Neutrophil (primary cell): ENCODE measurements at regions not wholly inside any gene's neighbourhood (a gene's known extent, or its start where the extent isn't known, plus 50 kb on each side); places are given as distances from the start of the nearest gene placed in this dataset.
"Not testable (repeated sequence)": the region's sequence is repeated elsewhere in the genome, so short reads cannot be mapped to it uniquely, and the experiment has no call there.

Experiments used
- H3K27ac ChIP-seq: fragments of 200-600 bp; sonication (generic); 2 replicates; pipeline ENCODE4 v1.5.1; 2016; ENCODE audit warnings: mild to moderate bottlenecking, moderate library complexity
- H3K27me3 ChIP-seq: fragments of 200-600 bp; sonication (generic); 2 replicates; pipeline ENCODE4 v1.6.0; 2016; ENCODE audit warnings: mild to moderate bottlenecking
- H3K36me3 ChIP-seq: fragments of 200-600 bp; sonication (generic); 2 replicates; pipeline ENCODE4 v1.5.1; 2017
- H3K4me1 ChIP-seq, 2 experiments: fragments of 200-600 bp in 1 of 2; sonication (generic) in 1 of 2; 1 replicate in 1 of 2; 2 replicates in 1 of 2; pipeline versions ENCODE4 v1.5.1 to v1.6.1; 2013 to 2016; ENCODE audit warnings: low read depth in 1 of 2, low read length in 1 of 2, mild to moderate bottlenecking in 1 of 2, moderate library complexity in 1 of 2; ENCODE audit not compliant: control insufficient read depth in 1 of 2, insufficient read depth in 1 of 2
- H3K4me3 ChIP-seq, 2 experiments: fragments of 200-600 bp in 1 of 2; sonication (generic) in 1 of 2; 1 replicate in 1 of 2; 2 replicates in 1 of 2; pipeline ENCODE4 v1.5.1; 2013 to 2016; ENCODE audit warnings: low read depth in 1 of 2, low read length in 1 of 2, mild to moderate bottlenecking in 1 of 2, moderate library complexity in 1 of 2
- H3K9me3 ChIP-seq: fragments of 200-600 bp; sonication (generic); 2 replicates; pipeline ENCODE4 v1.5.1; 2016
- CTCF ChIP-seq: fragments of 200-600 bp; sonication (generic); IDR thresholded peaks from 2 replicates; pipeline ENCODE4 v1.5.1; 2016; ENCODE audit warnings: antibody characterized with exemption

- TF ChIP-seq CTCF, result no peak
- no peaks in the 10 kb centered on the region for H3K36me3 ChIP-seq
- H3K4me3 ChIP-seq, result no peak overlapping the region
- H3K9me3 ChIP-seq, result no peaks in the 10 kb centered on the region
- H3K27ac ChIP-seq, result no peak overlapping the region
- no peaks in the 10 kb centered on the region for H3K27me3 ChIP-seq
- H3K4me1 ChIP-seq, result no peaks in the 10 kb centered on the region
Measured at GRCh38 chr10:123249894-123250293, 95.7 kb downstream of the BUB3 start.

GRCh38 chr10:123250640-123251039 lies 96.4 kb downstream of the BUB3 start:
- Histone ChIP-seq H3K9me3 (no peaks in the 10 kb centered on the region), H3K4me3 (no peak overlapping the region), H3K36me3 (no peaks in the 10 kb centered on the region), H3K4me1 (no peaks in the 10 kb centered on the region), H3K27me3 (no peaks in the 10 kb centered on the region), H3K27ac (no peak overlapping the region)
- no peak for TF ChIP-seq CTCF

- TF ChIP-seq CTCF, result no peak
- Histone ChIP-seq H3K4me3 (no peak overlapping the region), H3K36me3 (no peaks in the 10 kb centered on the region), H3K27ac (no peak overlapping the region), H3K9me3 (no peaks in the 10 kb centered on the region), H3K4me1 (no peaks in the 10 kb centered on the region), H3K27me3 (no peaks in the 10 kb centered on the region)
Measured at GRCh38 chr10:123252779-123253178, 98.6 kb downstream of the BUB3 start.

DNA sequence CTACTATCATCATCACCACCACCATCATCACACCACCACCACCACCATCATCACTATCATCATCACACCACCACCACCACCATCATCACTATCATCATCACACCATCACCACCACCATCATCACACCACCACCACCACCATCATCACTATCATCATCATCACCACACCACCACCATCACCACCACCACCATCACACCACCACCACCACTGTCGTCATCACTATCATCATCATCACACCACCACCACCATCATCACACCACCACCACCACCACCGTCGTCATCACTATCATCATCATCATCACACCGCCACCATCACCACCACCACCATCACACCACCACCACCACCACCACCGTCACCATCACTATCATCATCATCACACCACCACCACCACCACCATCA lies 100.1 kb downstream of the BUB3 start:
- not testable (repeated sequence) for H3K4me1 ChIP-seq, H3K27ac ChIP-seq, H3K27me3 ChIP-seq, H3K4me3 ChIP-seq, H3K36me3 ChIP-seq, H3K9me3 ChIP-seq

DNA sequence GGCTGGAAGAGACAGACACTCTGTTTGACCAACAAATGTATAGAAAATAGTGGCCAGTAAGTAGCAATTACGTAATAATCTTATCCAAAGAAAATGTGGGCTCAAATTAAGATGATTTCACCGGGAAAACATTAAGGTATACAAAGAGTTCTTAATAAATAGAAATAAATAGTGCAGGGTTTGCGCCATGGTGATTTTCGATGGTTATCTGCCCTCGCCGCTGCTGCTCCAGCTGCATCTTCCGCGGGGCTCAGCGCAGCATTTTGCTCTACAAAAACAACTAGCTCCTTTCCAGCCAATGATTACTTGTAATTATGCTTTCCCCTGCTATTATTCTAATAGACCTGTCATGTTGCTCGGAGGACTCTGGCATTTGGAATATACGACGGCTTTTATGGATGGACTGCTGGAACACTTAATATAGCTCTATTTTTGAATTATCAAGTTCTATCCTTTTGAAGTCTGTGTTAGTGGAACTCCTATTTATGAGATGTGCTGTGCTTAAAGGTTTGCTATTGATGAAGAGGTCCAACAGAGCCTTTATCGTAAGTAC lies 103.8 kb downstream of the BUB3 start:
- H3K27ac ChIP-seq, result no peak overlapping the region
- H3K27me3 ChIP-seq, result no peaks in the 10 kb centered on the region
- no peaks in the 10 kb centered on the region for H3K4me1 ChIP-seq
- no peaks in the 10 kb centered on the region for H3K9me3 ChIP-seq
- no peak overlapping the region for H3K4me3 ChIP-seq
- H3K36me3 ChIP-seq, result no peaks in the 10 kb centered on the region
- no peak for TF ChIP-seq CTCF

DNA sequence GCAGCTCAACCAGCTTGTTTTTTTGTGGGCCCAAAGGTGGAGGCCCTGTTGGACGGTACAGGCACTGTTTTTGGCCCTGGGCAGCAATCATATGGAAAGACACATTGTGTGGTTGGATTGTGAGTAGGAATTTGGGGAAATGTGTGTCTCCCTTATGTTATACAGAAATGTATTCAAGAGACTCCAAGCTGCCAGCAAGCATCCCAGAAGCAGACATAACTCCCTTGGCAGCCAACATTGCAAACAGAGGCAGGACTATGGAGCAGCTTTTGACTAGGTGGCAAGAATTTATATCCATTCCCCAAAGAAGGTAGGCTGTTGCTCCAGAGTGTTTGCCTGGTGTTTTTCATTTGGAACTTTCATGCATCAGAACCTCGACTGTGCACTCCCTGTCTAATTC lies 104.9 kb downstream of the BUB3 start:
- H3K27me3 ChIP-seq, result no peaks in the 10 kb centered on the region
- H3K4me1 ChIP-seq, result no peaks in the 10 kb centered on the region
- no peak for TF ChIP-seq CTCF
- H3K9me3 ChIP-seq, result no peaks in the 10 kb centered on the region
- H3K4me3 ChIP-seq, result no peak overlapping the region
- no peaks in the 10 kb centered on the region for H3K36me3 ChIP-seq
- no peak overlapping the region for H3K27ac ChIP-seq
